Neural progenitor cell (in vitro differentiated cells): ENCODE measurements at regions not wholly inside any gene's neighbourhood (a gene's known extent, or its start where the extent isn't known, plus 50 kb on each side); places are given as distances from the start of the nearest gene placed in this dataset.

Source experiments
- CTCF ChIP-seq: fragments of 200-600 bp; sonication (generic); IDR thresholded peaks from 2 replicates; pipeline ENCODE4 v1.5.1; 2017; ENCODE audit warnings: antibody characterized with exemption, mild to moderate bottlenecking
- EZH2 ChIP-seq: fragments of 200-600 bp; sonication (generic); IDR thresholded peaks from 2 replicates; pipeline ENCODE4 v1.6.1; 2017; ENCODE audit warnings: antibody characterized with exemption, mild to moderate bottlenecking, moderate library complexity

- TF ChIP-seq CTCF (no peak), EZH2 (no peak)
Observed at GRCh38 chr2:236862961-236863728, 222.5 kb upstream of the COPS8 start.
